KMS-11 (cell line): ENCODE measurements at regions not wholly inside any gene's neighbourhood (a gene's known extent, or its start where the extent isn't known, plus 50 kb on each side); places are given as distances from the start of the nearest gene placed in this dataset.

ENCODE experiments used
- H2AFZ ChIP-seq: fragments of 200-600 bp; sonication (generic); 2 replicates; pipeline ENCODE4 v1.6.1; 2016; ENCODE audit warnings: antibody characterized with exemption, mixed run types, low read depth
- H3K27ac ChIP-seq: fragments of 200-600 bp; sonication (generic); 2 replicates; pipeline ENCODE4 v1.6.1; 2016; ENCODE audit warnings: mild to moderate bottlenecking, mixed run types
- H3K27me3 ChIP-seq: fragments of 200-600 bp; sonication (generic); 2 replicates; pipeline ENCODE4 v1.6.1; 2017; ENCODE audit warnings: mild to moderate bottlenecking, low read depth, mixed run types, moderate library complexity; ENCODE audit not compliant: insufficient read depth
- H3K36me3 ChIP-seq: fragments of 200-600 bp; sonication (generic); 2 replicates; pipeline ENCODE4 v1.6.1; 2017; ENCODE audit warnings: mild to moderate bottlenecking, mixed run types; ENCODE audit not compliant: insufficient read depth
- H3K4me1 ChIP-seq: fragments of 200-600 bp; sonication (generic); 2 replicates; pipeline ENCODE4 v1.6.1; 2016; ENCODE audit warnings: mild to moderate bottlenecking, low read depth, mixed run types; ENCODE audit not compliant: poor library complexity, severe bottlenecking
- H3K4me2 ChIP-seq: fragments of 200-600 bp; sonication (generic); 2 replicates; pipeline ENCODE4 v1.7.0; 2016; ENCODE audit warnings: mild to moderate bottlenecking, mixed run types
- H3K4me3 ChIP-seq: fragments of 200-600 bp; sonication (generic); IDR thresholded peaks from 2 replicates; pipeline ENCODE4 v1.6.1; 2017; ENCODE audit warnings: low read depth, low read length, mixed read lengths; ENCODE audit not compliant: insufficient read depth
- H3K79me2 ChIP-seq: fragments of 200-600 bp; sonication (generic); 2 replicates; pipeline ENCODE4 v1.6.1; 2016; ENCODE audit warnings: low read depth, mixed run types; ENCODE audit not compliant: insufficient read depth
- H3K9ac ChIP-seq: fragments of 200-600 bp; sonication (generic); 2 replicates; pipeline ENCODE4 v1.6.1; 2016; ENCODE audit warnings: mild to moderate bottlenecking, mixed run types
- H4K20me1 ChIP-seq: fragments of 200-600 bp; sonication (generic); 2 replicates; pipeline ENCODE4 v1.6.1; 2016; ENCODE audit warnings: mild to moderate bottlenecking, mixed run types; ENCODE audit not compliant: insufficient read depth
- TF ChIP-seq, protein P1 (sequence below): fragments of 200-600 bp; sonication (generic); conservative IDR thresholded peaks from 2 replicates; pipeline ENCODE4 v1.6.1; 2017; ENCODE audit warnings: low read depth, mild to moderate bottlenecking, antibody characterized with exemption, low read length, moderate library complexity, mixed read lengths

GRCh38 chr3:1015826-1016225 is 77.0 kb upstream of the CNTN6 start:
- Histone ChIP-seq H3K9ac (no peak overlapping the region), H2AFZ (no peak overlapping the region), H4K20me1 (no peaks in the 10 kb centered on the region), H3K4me3 (no peak overlapping the region), H3K36me3 (no peaks in the 10 kb centered on the region), H3K79me2 (no peaks in the 10 kb centered on the region), H3K27ac (no peak overlapping the region), H3K4me2 (no peak overlapping the region), H3K27me3 (no peaks in the 10 kb centered on the region), H3K4me1 (no peaks in the 10 kb centered on the region)
- TF ChIP-seq, protein P1, sequence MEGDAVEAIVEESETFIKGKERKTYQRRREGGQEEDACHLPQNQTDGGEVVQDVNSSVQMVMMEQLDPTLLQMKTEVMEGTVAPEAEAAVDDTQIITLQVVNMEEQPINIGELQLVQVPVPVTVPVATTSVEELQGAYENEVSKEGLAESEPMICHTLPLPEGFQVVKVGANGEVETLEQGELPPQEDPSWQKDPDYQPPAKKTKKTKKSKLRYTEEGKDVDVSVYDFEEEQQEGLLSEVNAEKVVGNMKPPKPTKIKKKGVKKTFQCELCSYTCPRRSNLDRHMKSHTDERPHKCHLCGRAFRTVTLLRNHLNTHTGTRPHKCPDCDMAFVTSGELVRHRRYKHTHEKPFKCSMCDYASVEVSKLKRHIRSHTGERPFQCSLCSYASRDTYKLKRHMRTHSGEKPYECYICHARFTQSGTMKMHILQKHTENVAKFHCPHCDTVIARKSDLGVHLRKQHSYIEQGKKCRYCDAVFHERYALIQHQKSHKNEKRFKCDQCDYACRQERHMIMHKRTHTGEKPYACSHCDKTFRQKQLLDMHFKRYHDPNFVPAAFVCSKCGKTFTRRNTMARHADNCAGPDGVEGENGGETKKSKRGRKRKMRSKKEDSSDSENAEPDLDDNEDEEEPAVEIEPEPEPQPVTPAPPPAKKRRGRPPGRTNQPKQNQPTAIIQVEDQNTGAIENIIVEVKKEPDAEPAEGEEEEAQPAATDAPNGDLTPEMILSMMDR, result no peak

- H3K4me3 ChIP-seq, result no peak overlapping the region
- no peaks in the 10 kb centered on the region for H4K20me1 ChIP-seq
- TF ChIP-seq, protein P1, result no peak
- no peak overlapping the region for H2AFZ ChIP-seq
- no peaks in the 10 kb centered on the region for H3K27me3 ChIP-seq
- no peaks in the 10 kb centered on the region for H3K36me3 ChIP-seq
- no peaks in the 10 kb centered on the region for H3K79me2 ChIP-seq
- no peak overlapping the region for H3K9ac ChIP-seq
- no peak overlapping the region for H3K4me2 ChIP-seq
- no peak overlapping the region for H3K27ac ChIP-seq
- H3K4me1 ChIP-seq, result no peaks in the 10 kb centered on the region
Measured at GRCh38 chr3:1017870-1018269, 75.0 kb upstream of the CNTN6 start.

DNA sequence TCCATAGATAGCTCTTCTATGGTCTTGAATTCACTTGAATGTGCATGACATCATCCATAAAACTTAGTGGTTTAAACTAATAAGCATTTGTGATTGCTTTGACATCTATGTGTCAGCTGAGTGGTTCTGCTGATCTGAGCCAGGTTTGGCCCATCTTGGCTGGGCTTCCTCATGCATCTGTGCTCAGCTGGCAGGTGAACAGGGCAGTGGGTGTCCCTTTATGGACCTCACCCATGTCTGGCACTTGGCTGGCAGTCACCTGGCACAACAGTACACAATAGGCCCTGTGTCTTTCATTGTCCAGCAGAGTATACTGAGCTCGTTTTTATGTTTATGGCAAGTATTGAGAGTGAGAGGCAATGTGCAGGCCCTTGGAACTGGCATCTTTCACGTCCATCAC is 73.7 kb upstream of the CNTN6 start:
- Histone ChIP-seq H3K4me3 (no peak overlapping the region), H3K4me1 (no peaks in the 10 kb centered on the region), H2AFZ (no peak overlapping the region), H3K9ac (no peak overlapping the region), H3K27ac (no peak overlapping the region), H4K20me1 (no peaks in the 10 kb centered on the region), H3K4me2 (no peak overlapping the region), H3K27me3 (no peaks in the 10 kb centered on the region), H3K79me2 (no peaks in the 10 kb centered on the region), H3K36me3 (no peaks in the 10 kb centered on the region)
- TF ChIP-seq, protein P1, result no peak

- Histone ChIP-seq H2AFZ (no peak overlapping the region), H3K36me3 (no peaks in the 10 kb centered on the region), H4K20me1 (no peaks in the 10 kb centered on the region), H3K27ac (no peak overlapping the region), H3K4me1 (no peaks in the 10 kb centered on the region), H3K4me2 (no peak overlapping the region), H3K79me2 (no peaks in the 10 kb centered on the region), H3K27me3 (no peaks in the 10 kb centered on the region), H3K4me3 (no peak overlapping the region), H3K9ac (no peak overlapping the region)
- TF ChIP-seq, protein P1, result no peak
Measured at GRCh38 chr3:1026395-1026794, 66.4 kb upstream of the CNTN6 start.
